GM12891 (cell line): ENCODE measurements at regions not wholly inside any gene's neighbourhood (a gene's known extent, or its start where the extent isn't known, plus 50 kb on each side); places are given as distances from the start of the nearest gene placed in this dataset.

ENCODE experiments used
- PAX5 ChIP-seq: IDR thresholded peaks from 2 replicates; pipeline ENCODE4 v1.6.1; 2011; ENCODE audit warnings: low read length, moderate library complexity, mild to moderate bottlenecking; ENCODE audit not compliant: insufficient read depth, severe bottlenecking
- POLR2A ChIP-seq: IDR thresholded peaks from 2 replicates; pipeline ENCODE4 v1.6.1; 2011; ENCODE audit warnings: low read depth, low read length, control low read depth
- POLR2AphosphoS5 ChIP-seq: IDR thresholded peaks from 2 replicates; pipeline ENCODE4 v1.6.1; 2011; ENCODE audit warnings: low read depth, low read length, control low read depth
- POU2F2 ChIP-seq: IDR thresholded peaks from 2 replicates; pipeline ENCODE4 v1.6.1; 2011; ENCODE audit warnings: low read depth, mild to moderate bottlenecking, control low read depth, low read length, moderate library complexity
- SPI1 ChIP-seq: IDR thresholded peaks from 2 replicates; pipeline ENCODE4 v1.6.1; 2011; ENCODE audit warnings: low read depth, low read length, control low read depth
- TAF1 ChIP-seq: IDR thresholded peaks from 2 replicates; pipeline ENCODE4 v1.6.1; 2011; ENCODE audit warnings: low read depth, low read length, control low read depth

DNA sequence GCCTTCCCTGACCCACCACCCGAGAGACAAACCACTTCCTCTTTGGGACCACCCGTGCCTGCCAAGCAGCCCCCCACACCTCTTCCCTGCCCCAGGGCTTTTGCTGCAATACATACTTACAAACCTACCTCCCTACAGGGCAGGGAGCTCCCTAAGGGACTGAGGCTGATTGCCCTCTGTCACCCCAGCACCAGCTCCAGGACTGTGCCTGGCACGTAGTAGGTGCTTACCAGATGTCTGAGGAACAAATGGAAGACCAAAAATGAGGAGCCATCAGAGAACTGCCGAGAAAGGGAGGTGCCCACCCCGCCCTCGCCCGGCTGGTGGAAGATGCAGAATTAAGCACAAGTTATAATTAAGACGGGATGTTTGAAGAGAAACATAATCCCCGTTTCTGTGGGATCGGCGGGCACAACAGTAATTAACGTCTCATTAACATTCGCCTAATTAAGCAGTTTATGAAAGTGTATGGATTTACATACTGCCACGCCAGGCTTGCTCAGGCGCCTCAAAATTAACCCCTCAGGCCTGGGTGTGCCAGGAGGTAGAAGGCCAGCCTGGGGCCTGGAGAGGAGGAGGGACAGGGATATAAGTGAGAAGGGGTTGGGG, 130.1 kb upstream of the LINGO1 start:
- TF ChIP-seq POLR2AphosphoS5 (no peak), TAF1 (no peak), POLR2A (no peak), POU2F2 (no peak), PAX5 (no peak), SPI1 (no peak)
